Neural crest cell (in vitro differentiated cells): ENCODE measurements at regions not wholly inside any gene's neighbourhood (a gene's known extent, or its start where the extent isn't known, plus 50 kb on each side); places are given as distances from the start of the nearest gene placed in this dataset.

Source experiments
- DNase-seq: peaks from one replicate; pipeline ENCODE4 v3.0.0; 2021; ENCODE audit warnings: low read depth, mixed read lengths, low spot score
- H3K27ac Mint-ChIP-seq: one replicate; pipeline ENCODE4 v1.8.0; 2021; ENCODE audit warnings: mild to moderate bottlenecking, mixed read lengths; ENCODE audit not compliant: unreplicated experiment
- H3K27me3 Mint-ChIP-seq: 2 replicates; pipeline ENCODE4 v1.8.0; 2021; ENCODE audit warnings: low read depth, mild to moderate bottlenecking, mixed read lengths
- H3K36me3 Mint-ChIP-seq: 2 replicates; pipeline ENCODE4 v1.8.0; 2021; ENCODE audit warnings: low read depth, mild to moderate bottlenecking, mixed read lengths
- H3K4me1 Mint-ChIP-seq: 2 replicates; pipeline ENCODE4 v1.8.0; 2021; ENCODE audit warnings: mixed read lengths
- H3K4me3 Mint-ChIP-seq: one replicate; pipeline ENCODE4 v1.8.0; 2021; ENCODE audit warnings: mild to moderate bottlenecking, mixed read lengths
- H3K9me3 Mint-ChIP-seq: 2 replicates; pipeline ENCODE4 v1.8.0; 2021; ENCODE audit warnings: mixed read lengths
- TF ChIP-seq, protein P1 (sequence below): fragments of 200-600 bp; sonication (generic); conservative IDR thresholded peaks from 2 replicates; pipeline ENCODE4 v1.5.0; 2021; ENCODE audit warnings: antibody characterized with exemption, mild to moderate bottlenecking

DNA sequence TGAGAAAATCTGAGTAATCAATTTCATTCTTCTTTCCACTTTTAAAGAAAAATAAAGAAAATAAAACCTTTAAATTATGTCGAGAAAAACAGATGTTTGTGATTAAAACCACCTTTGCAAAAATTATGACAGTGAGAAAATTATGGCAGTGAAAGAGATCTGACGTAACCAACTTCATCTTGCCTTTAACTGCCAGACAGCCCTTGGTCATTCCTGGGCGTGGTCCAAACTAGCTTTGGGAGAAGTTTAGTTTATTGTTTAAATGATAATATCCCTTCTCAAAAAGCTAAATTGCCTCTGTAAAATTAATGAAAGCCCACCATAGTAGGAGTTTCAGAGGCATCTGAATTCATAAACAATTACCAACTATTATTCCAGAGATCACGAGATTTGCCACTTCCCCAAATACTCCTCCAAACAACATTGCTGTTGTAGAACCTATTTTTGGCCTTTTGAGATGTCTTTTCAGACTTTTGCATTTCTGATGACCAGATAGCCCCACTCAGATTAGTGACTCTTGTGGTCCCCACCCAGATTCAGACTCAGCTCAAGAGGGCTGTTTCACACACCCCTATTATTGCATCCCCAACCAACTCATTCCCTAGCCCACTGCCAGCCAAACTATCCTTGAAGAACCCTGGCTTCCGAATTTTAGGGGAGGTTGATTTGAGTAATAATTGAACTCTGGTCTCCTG, 664.4 kb upstream of the CBLB start:
- H3K4me1 Mint-ChIP-seq, result no peaks in the 10 kb centered on the region
- no peak overlapping the region for H3K4me3 Mint-ChIP-seq
- TF ChIP-seq, protein P1, sequence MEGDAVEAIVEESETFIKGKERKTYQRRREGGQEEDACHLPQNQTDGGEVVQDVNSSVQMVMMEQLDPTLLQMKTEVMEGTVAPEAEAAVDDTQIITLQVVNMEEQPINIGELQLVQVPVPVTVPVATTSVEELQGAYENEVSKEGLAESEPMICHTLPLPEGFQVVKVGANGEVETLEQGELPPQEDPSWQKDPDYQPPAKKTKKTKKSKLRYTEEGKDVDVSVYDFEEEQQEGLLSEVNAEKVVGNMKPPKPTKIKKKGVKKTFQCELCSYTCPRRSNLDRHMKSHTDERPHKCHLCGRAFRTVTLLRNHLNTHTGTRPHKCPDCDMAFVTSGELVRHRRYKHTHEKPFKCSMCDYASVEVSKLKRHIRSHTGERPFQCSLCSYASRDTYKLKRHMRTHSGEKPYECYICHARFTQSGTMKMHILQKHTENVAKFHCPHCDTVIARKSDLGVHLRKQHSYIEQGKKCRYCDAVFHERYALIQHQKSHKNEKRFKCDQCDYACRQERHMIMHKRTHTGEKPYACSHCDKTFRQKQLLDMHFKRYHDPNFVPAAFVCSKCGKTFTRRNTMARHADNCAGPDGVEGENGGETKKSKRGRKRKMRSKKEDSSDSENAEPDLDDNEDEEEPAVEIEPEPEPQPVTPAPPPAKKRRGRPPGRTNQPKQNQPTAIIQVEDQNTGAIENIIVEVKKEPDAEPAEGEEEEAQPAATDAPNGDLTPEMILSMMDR, result no peak
- H3K27me3 Mint-ChIP-seq, result no peaks in the 10 kb centered on the region
- H3K27ac Mint-ChIP-seq, result no peak overlapping the region
- peaks cover 20% of the 10 kb centered on the region for H3K9me3 Mint-ChIP-seq
- DNase-seq, result no peak
- peaks cover 6% of the 10 kb centered on the region for H3K36me3 Mint-ChIP-seq

DNA sequence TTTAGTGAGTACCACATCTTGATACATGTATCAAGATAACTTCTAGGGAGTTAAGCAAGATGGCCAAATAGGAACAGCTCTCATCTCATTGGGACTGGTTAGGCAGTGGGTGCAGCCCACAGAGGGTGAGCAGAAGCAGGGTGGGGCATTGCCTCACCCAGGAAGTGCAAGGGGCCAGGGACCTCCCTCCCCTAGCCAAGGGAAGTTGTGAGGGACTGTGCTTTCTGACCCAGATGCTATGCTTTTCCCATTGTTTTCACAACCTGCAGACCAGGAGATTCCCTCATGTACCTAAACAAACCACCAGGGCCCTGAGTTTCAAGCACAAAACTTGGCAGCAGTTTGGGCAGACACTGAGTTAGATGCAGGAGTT, 665.0 kb upstream of the CBLB start:
- no peaks in the 10 kb centered on the region for H3K27me3 Mint-ChIP-seq
- H3K9me3 Mint-ChIP-seq, result peaks cover 21% of the 10 kb centered on the region
- H3K4me3 Mint-ChIP-seq, result no peak overlapping the region
- peaks cover 6% of the 10 kb centered on the region for H3K36me3 Mint-ChIP-seq
- TF ChIP-seq, protein P1, result no peak
- H3K27ac Mint-ChIP-seq, result no peak overlapping the region
- no peaks in the 10 kb centered on the region for H3K4me1 Mint-ChIP-seq
- DNase-seq, result no peak

DNA sequence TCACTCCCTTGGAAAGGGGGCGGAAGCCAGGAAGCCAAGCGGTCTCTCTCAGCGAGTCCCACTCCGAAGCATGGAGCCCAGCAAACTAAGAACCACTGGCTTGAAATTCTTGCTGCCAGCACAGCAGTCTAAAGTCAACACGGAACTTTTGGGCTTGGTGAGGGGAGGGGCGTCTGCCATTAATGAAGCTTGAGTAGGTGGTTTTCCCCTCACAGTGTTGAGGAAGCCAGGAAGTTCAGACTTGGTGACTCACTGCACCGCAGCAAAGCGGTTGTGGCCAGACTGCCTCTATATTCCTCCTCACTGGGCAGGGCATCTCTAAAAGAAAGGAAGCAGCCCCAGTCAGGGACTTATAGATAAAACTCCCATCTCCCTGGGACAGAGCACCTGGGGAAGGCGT, 665.4 kb upstream of the CBLB start:
- no peaks in the 10 kb centered on the region for H3K4me1 Mint-ChIP-seq
- no peaks in the 10 kb centered on the region for H3K27me3 Mint-ChIP-seq
- H3K4me3 Mint-ChIP-seq, result no peak overlapping the region
- H3K36me3 Mint-ChIP-seq, result peaks cover 6% of the 10 kb centered on the region
- TF ChIP-seq, protein P1, result no peak
- no peak overlapping the region for H3K27ac Mint-ChIP-seq
- peaks cover 21% of the 10 kb centered on the region for H3K9me3 Mint-ChIP-seq
- no peak for DNase-seq

DNA sequence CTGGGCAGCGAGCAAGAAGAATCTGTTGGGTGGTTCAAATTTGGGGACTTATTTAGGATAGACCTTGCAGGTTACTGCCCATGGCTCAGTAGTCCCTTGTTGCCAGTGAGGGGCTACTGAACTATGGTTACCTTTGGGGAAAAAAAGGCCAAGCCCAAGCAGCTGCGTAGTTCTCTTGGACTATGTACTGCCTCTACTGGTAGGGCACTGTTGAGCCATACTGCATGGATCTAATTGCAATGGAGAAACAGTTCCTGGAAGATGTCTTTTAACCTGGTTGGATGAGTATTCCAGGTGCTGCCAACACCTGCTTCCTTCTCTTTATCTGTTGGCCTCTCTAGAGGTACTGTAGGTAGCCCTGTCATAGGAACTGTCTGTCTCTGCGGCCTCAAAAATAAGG, 671.9 kb upstream of the CBLB start:
- peaks cover 9% of the 10 kb centered on the region for H3K4me1 Mint-ChIP-seq
- TF ChIP-seq, protein P1, result no peak
- peaks cover 3% of the 10 kb centered on the region for H3K36me3 Mint-ChIP-seq
- no peak overlapping the region for H3K4me3 Mint-ChIP-seq
- DNase-seq, result no peak
- peaks cover 10% of the 10 kb centered on the region for H3K9me3 Mint-ChIP-seq
- no peak overlapping the region for H3K27ac Mint-ChIP-seq
- no peaks in the 10 kb centered on the region for H3K27me3 Mint-ChIP-seq

DNA sequence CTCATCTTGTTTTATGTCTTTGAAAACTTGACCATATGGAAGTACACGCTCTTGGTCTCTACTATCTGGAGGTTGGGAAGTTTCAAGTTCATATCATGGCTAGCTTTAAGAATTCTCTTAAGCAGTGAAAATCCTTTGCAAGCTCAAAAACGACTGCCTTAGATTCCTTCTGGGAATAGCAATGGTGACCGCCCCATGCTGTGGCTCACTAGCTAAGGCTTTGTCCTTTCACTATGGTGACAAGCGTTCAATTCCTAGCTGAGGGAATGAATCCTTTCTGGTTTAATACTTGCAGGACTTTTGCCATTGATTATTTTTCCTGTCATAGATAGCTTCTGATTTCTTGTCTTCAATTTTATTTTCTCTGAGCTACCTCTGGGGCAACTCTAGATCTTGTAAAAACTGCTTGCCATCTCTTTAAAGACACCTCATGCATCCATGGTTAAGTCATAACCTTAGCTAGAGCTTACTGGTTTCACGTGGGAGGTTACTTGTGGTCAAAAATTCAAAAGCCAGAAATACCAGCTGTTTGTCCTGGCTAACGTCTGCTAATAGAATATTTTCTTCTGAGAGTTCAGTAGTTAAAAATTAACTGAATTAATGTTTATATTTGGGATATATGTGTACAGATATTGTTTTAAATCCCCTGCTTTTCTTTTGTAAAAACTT, 673.4 kb upstream of the CBLB start:
- no peaks in the 10 kb centered on the region for H3K36me3 Mint-ChIP-seq
- H3K27me3 Mint-ChIP-seq, result no peaks in the 10 kb centered on the region
- H3K4me1 Mint-ChIP-seq, result peaks cover 9% of the 10 kb centered on the region
- no peak overlapping the region for H3K27ac Mint-ChIP-seq
- H3K4me3 Mint-ChIP-seq, result no peak overlapping the region
- DNase-seq, result no peak
- peaks cover 8% of the 10 kb centered on the region for H3K9me3 Mint-ChIP-seq
- TF ChIP-seq, protein P1, result no peak
